ENCODE measurements at regions not wholly inside any gene's neighbourhood (a gene's known extent, or its start where the extent isn't known, plus 50 kb on each side); places are given as distances from the start of the nearest gene placed in this dataset.
A peak's percentile ranks its signal among the peaks of the same experiment; 100 is the strongest.

DNA sequence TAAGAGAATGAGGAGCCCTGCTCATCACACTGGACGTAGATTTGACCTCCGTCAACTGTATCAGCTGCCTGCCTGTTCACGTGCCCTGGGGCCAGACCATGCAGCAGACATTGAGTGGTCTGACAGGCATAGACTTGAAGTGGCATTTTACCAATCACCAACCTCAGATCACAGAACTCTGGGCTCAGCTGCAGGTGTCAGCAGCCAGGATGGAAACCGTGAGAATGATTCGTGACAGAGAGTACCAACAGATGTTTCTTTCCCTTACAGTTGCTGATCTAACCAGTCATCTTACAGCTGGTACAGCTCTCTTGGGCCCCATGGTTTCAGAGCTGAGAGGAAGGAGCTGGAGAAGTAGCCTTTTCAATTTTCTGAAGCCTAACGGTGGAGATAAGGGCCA is 148.9 kb downstream of the EN1 start:
- Histone ChIP-seq H3K14ac (ENCODE audit: low read length) (no peak overlapping the region), H3K23ac (ENCODE audit: low read depth, low read length, poor library complexity) (no peak overlapping the region), H3K4me2 (ENCODE audit: insufficient read depth, low read length, poor library complexity, severe bottlenecking) (no peak overlapping the region), H3K4me3 (ENCODE audit: low read length in 2 of 2) (no peak overlapping the region), H3K4me1 (ENCODE audit: control insufficient read depth in 2 of 2, insufficient read depth in 1 of 2, low read depth in 1 of 2, low read length in 2 of 2) (peaks cover 0 to 3% of the 10 kb centered on the region in 2 donors), H2BK5ac (ENCODE audit: low read length) (no peak overlapping the region), H2BK120ac (ENCODE audit: low read depth, low read length) (no peak overlapping the region), H3K9me3 (replicated peaks in 1 of 2; ENCODE audit: control insufficient read depth in 2 of 2, insufficient read depth in 1 of 2, low read depth in 1 of 2, low read length in 2 of 2) (no peaks in the 10 kb centered on the region), H4K91ac (ENCODE audit: low read depth, low read length, poor library complexity) (no peak overlapping the region), H2BK12ac (ENCODE audit: low read length) (no peak overlapping the region), H3K27me3 (ENCODE audit: control insufficient read depth in 3 of 3, insufficient read depth in 3 of 3, low read depth in 1 of 3, low read length in 3 of 3) (peaks cover 0 to 2% (median 0%) of the 10 kb centered on the region in 3 experiments), H3K79me1 (ENCODE audit: low read depth, low read length) (no peaks in the 10 kb centered on the region), H2AFZ (ENCODE audit: low read length) (no peak overlapping the region), H3K27ac (replicated peaks; ENCODE audit: low read length) (no peak overlapping the region), H2AK5ac (ENCODE audit: low read depth, low read length) (no peak overlapping the region), H3K4ac (ENCODE audit: low read length) (no peak overlapping the region), H2BK15ac (ENCODE audit: low read length) (no peak overlapping the region), H3K9ac (ENCODE audit: low read depth, low read length, poor library complexity) (no peak overlapping the region), H3K18ac (ENCODE audit: low read length) (no peak overlapping the region), H4K8ac (ENCODE audit: low read depth, low read length) (no peak overlapping the region), H3K36me3 (replicated peaks in 1 of 2; ENCODE audit: control insufficient read depth in 2 of 2, insufficient read depth in 2 of 2, low read length in 2 of 2) (no peaks in the 10 kb centered on the region)
- DNase-seq (ENCODE audit: low spot score), result no peak
- WGBS, 2 donors (ENCODE audit: extremely low coverage in 2 of 2, insufficient read length in 2 of 2, insufficient replicate concordance in 1 of 2), result no CpG with 5 or more reads among the region's 6 CpGs

DNA sequence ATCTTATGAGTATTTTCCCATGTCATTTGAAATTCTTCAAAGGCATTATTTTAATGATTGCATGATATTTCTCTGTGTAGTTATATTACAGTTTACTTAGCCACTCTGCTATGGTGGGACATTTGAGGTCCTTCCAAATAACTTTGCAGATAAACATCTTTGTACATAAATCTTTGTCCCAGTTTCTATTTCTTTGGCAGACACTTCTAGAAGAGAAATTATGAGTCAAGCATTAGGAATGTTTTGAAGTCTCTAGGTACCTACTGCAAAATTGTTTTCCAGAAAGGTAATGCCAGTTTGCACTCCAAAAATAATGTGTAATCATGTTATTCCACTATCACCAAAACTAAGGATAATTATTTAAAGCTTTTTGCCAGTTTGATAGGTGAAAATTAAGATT is 149.7 kb downstream of the EN1 start:
- Histone ChIP-seq H2BK120ac (ENCODE audit: low read depth, low read length) (no peak overlapping the region), H3K79me1 (ENCODE audit: low read depth, low read length) (no peaks in the 10 kb centered on the region), H3K14ac (ENCODE audit: low read length) (no peak overlapping the region), H2AK5ac (ENCODE audit: low read depth, low read length) (no peak overlapping the region), H3K27ac (replicated peaks; ENCODE audit: low read length) (no peak overlapping the region), H2BK5ac (ENCODE audit: low read length) (no peak overlapping the region), H2AFZ (ENCODE audit: low read length) (no peak overlapping the region), H3K9ac (ENCODE audit: low read depth, low read length, poor library complexity) (no peak overlapping the region), H3K4ac (ENCODE audit: low read length) (no peak overlapping the region), H3K36me3 (replicated peaks in 1 of 2; ENCODE audit: control insufficient read depth in 2 of 2, insufficient read depth in 2 of 2, low read length in 2 of 2) (no peaks in the 10 kb centered on the region), H3K18ac (ENCODE audit: low read length) (no peak overlapping the region), H3K9me3 (replicated peaks in 1 of 2; ENCODE audit: control insufficient read depth in 2 of 2, insufficient read depth in 1 of 2, low read depth in 1 of 2, low read length in 2 of 2) (no peaks in the 10 kb centered on the region), H2BK15ac (ENCODE audit: low read length) (no peak overlapping the region), H3K4me1 (ENCODE audit: control insufficient read depth in 2 of 2, insufficient read depth in 1 of 2, low read depth in 1 of 2, low read length in 2 of 2) (peaks cover 0 to 6% of the 10 kb centered on the region in 2 donors), H3K23ac (ENCODE audit: low read depth, low read length, poor library complexity) (no peak overlapping the region), H4K91ac (ENCODE audit: low read depth, low read length, poor library complexity) (no peak overlapping the region), H4K8ac (ENCODE audit: low read depth, low read length) (no peak overlapping the region), H3K4me3 (ENCODE audit: low read length in 2 of 2) (no peak overlapping the region), H3K4me2 (ENCODE audit: insufficient read depth, low read length, poor library complexity, severe bottlenecking) (no peak overlapping the region), H3K27me3 (ENCODE audit: control insufficient read depth in 3 of 3, insufficient read depth in 3 of 3, low read depth in 1 of 3, low read length in 3 of 3) (peaks cover 0 to 2% (median 0%) of the 10 kb centered on the region in 3 experiments), H2BK12ac (ENCODE audit: low read length) (no peak overlapping the region)
- no peak for DNase-seq (ENCODE audit: low spot score)

DNA sequence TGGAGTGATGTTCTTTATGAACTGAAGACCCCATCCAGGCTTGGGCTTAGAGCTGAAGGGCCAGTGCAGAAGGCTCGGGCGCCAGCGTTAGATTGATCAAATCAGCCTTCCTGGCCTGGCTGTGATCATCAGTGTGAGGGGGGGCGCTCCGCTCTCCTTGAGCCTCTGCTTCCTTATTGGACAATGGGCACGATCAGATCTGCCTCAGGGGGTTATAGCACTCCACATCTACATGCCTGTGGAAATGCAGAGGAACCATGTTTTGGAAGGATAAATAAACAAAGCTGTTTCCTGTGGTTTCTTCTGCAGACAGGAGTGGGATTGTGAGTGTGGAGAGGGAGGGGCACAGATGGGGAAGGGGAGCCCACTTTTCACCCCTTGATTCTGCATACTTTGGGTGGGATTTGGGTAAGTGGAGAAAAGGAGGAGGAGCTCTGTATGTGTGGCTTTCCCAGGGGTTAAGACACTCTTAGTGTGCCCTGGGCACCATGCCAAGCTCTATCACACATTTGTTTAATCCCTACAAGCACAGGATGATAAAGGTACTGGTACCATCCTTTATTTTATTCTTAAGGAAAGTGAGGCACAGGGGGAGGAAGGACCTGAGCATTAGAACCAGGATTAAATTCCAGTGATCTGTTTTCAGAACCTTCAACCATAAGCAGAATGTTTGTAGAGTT is 150.5 kb downstream of the EN1 start:
- no peak overlapping the region for H3K9ac ChIP-seq (ENCODE audit: low read depth, low read length, poor library complexity)
- H3K4me1 ChIP-seq (ENCODE audit: control insufficient read depth in 2 of 2, insufficient read depth in 1 of 2, low read depth in 1 of 2, low read length in 2 of 2), result peaks cover 0 to 6% of the 10 kb centered on the region in 2 donors
- H2AK5ac ChIP-seq (ENCODE audit: low read depth, low read length), result no peak overlapping the region
- no peaks in the 10 kb centered on the region for H3K36me3 ChIP-seq (replicated peaks in 1 of 2; ENCODE audit: control insufficient read depth in 2 of 2, insufficient read depth in 2 of 2, low read length in 2 of 2)
- no peak for DNase-seq (ENCODE audit: low spot score)
- H2BK5ac ChIP-seq (ENCODE audit: low read length), result no peak overlapping the region
- no peak overlapping the region for H3K4me2 ChIP-seq (ENCODE audit: insufficient read depth, low read length, poor library complexity, severe bottlenecking)
- no peaks in the 10 kb centered on the region for H3K79me1 ChIP-seq (ENCODE audit: low read depth, low read length)
- H3K4ac ChIP-seq (ENCODE audit: low read length), result no peak overlapping the region
- no peak overlapping the region for H3K23ac ChIP-seq (ENCODE audit: low read depth, low read length, poor library complexity)
- no peaks in the 10 kb centered on the region for H3K9me3 ChIP-seq (replicated peaks in 1 of 2; ENCODE audit: control insufficient read depth in 2 of 2, insufficient read depth in 1 of 2, low read depth in 1 of 2, low read length in 2 of 2)
- no peak overlapping the region for H2BK12ac ChIP-seq (ENCODE audit: low read length)
- no peak overlapping the region for H3K18ac ChIP-seq (ENCODE audit: low read length)
- no peak overlapping the region for H4K8ac ChIP-seq (ENCODE audit: low read depth, low read length)
- H3K4me3 ChIP-seq (ENCODE audit: low read length in 2 of 2), result no peak overlapping the region
- H3K27me3 ChIP-seq (ENCODE audit: control insufficient read depth in 3 of 3, insufficient read depth in 3 of 3, low read depth in 1 of 3, low read length in 3 of 3), result peaks cover 0 to 2% (median 0%) of the 10 kb centered on the region in 3 experiments
- H2BK120ac ChIP-seq (ENCODE audit: low read depth, low read length), result no peak overlapping the region
- H3K14ac ChIP-seq (ENCODE audit: low read length), result no peak overlapping the region
- H4K91ac ChIP-seq (ENCODE audit: low read depth, low read length, poor library complexity), result no peak overlapping the region
- no peak overlapping the region for H2AFZ ChIP-seq (ENCODE audit: low read length)
- no peak overlapping the region for H3K27ac ChIP-seq (replicated peaks; ENCODE audit: low read length)
- H2BK15ac ChIP-seq (ENCODE audit: low read length), result no peak overlapping the region
- no CpG with 5 or more reads among the region's 6 CpGs for WGBS, 2 donors (ENCODE audit: extremely low coverage in 2 of 2, insufficient read length in 2 of 2, insufficient replicate concordance in 1 of 2)

DNA sequence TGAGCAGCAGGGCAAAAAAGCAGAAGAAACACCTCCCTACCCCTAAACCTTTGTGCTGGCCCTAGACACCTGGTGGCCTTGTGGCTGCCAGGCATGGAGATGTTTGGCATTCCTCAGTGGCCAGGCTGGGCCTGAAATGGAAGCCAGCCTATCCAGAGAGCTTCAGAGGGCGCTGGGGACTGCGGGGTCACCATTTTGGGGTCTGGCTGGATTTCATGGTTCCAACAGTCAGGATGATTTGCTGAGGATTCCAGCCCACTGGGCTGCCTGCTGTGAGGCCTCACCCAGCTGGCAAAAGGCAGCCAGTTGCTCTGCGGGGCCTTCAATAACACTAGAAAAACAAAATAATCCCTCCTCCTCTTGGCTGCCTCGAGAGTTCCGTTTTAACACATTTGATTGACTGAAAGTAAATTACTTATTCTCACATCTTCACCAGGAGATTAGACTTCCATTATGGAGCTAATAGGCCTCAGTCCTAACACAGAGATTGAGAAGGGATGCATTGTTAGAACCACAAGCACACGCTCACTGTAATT is 154.1 kb downstream of the EN1 start:
- H3K9me3 ChIP-seq (replicated peaks in 1 of 2; ENCODE audit: control insufficient read depth in 2 of 2, insufficient read depth in 1 of 2, low read depth in 1 of 2, low read length in 2 of 2), result peaks cover 0 to 3% of the 10 kb centered on the region in 2 donors
- no peak overlapping the region for H3K9ac ChIP-seq (ENCODE audit: low read depth, low read length, poor library complexity)
- no peak overlapping the region for H4K8ac ChIP-seq (ENCODE audit: low read depth, low read length)
- H3K14ac ChIP-seq (ENCODE audit: low read length), result no peak overlapping the region
- no CpG with 5 or more reads among the region's 6 CpGs for WGBS, 2 donors (ENCODE audit: extremely low coverage in 2 of 2, insufficient read length in 2 of 2, insufficient replicate concordance in 1 of 2)
- H2BK12ac ChIP-seq (ENCODE audit: low read length), result no peak overlapping the region
- H3K79me1 ChIP-seq (ENCODE audit: low read depth, low read length), result no peaks in the 10 kb centered on the region
- DNase-seq (ENCODE audit: low spot score), result no peak
- H3K27ac ChIP-seq (replicated peaks; ENCODE audit: low read length), result no peak overlapping the region
- H3K4me3 ChIP-seq (ENCODE audit: low read length in 2 of 2), result no peak overlapping the region
- H3K4me1 ChIP-seq (ENCODE audit: control insufficient read depth in 2 of 2, insufficient read depth in 1 of 2, low read depth in 1 of 2, low read length in 2 of 2), result peaks cover 0 to 6% of the 10 kb centered on the region in 2 donors
- H3K36me3 ChIP-seq (replicated peaks in 1 of 2; ENCODE audit: control insufficient read depth in 2 of 2, insufficient read depth in 2 of 2, low read length in 2 of 2), result peaks cover 0 to 2% of the 10 kb centered on the region in 2 donors
- H3K23ac ChIP-seq (ENCODE audit: low read depth, low read length, poor library complexity), result no peak overlapping the region
- H3K4me2 ChIP-seq (ENCODE audit: insufficient read depth, low read length, poor library complexity, severe bottlenecking), result no peak overlapping the region
- H3K18ac ChIP-seq (ENCODE audit: low read length), result no peak overlapping the region
- no peak overlapping the region for H2AK5ac ChIP-seq (ENCODE audit: low read depth, low read length)
- no peak overlapping the region for H2BK120ac ChIP-seq (ENCODE audit: low read depth, low read length)
- peaks cover 0 to 2% (median 0%) of the 10 kb centered on the region in 3 experiments for H3K27me3 ChIP-seq (ENCODE audit: control insufficient read depth in 3 of 3, insufficient read depth in 3 of 3, low read depth in 1 of 3, low read length in 3 of 3)
- no peak overlapping the region for H2BK15ac ChIP-seq (ENCODE audit: low read length)
- H2AFZ ChIP-seq (ENCODE audit: low read length), result no peak overlapping the region
- H3K4ac ChIP-seq (ENCODE audit: low read length), result no peak overlapping the region
- H2BK5ac ChIP-seq (ENCODE audit: low read length), result peak overlapping the region; percentile 32
- no peak overlapping the region for H4K91ac ChIP-seq (ENCODE audit: low read depth, low read length, poor library complexity)
